ELF-1 (cell line): ENCODE measurements at regions not wholly inside any gene's neighbourhood (a gene's known extent, or its start where the extent isn't known, plus 50 kb on each side); places are given as distances from the start of the nearest gene placed in this dataset.

Experiments
- DNase-seq: peaks from one replicate; pipeline ENCODE4 v3.0.0-alpha.2; 2016; ENCODE audit warnings: low read depth, low spot score

DNA sequence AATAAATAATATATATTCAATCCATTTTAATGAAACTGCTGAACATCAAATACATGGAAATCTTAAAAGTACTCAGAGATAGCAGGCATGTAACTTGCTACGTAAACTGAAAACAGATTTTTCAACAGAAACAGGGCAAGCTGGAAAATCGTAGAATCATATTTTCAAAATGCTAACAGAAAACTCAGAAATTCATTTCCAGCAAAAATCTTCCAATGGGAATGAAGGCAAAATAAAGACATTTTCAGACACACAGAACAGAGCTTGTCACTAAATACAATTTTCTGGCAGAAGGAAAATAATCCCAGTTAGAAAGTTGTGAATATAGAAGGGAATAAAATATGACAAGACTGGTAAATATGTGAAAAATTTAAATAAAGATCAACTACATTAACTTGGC lies 419.9 kb upstream of the ZFP42 start:
- DNase-seq = no peak

DNA sequence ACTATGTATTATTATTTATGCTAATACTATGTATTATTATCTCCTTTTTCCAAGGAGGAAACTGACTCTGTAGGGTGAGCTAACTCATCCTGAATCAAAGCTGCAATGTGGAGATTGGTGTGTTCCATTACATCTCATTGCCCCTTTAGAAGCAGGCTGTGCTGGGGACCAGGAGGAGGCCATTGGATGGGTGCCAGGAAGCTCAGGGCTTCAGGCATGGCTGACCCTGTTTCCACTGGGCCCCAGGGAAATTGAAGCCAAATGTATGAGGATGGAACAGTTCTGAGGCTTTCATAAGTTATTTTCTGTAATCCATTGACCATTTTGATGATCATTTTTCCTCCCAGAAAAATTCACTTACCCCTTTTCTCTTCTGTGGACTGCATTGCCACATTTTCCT lies 418.8 kb upstream of the ZFP42 start:
- no peak for DNase-seq

DNA sequence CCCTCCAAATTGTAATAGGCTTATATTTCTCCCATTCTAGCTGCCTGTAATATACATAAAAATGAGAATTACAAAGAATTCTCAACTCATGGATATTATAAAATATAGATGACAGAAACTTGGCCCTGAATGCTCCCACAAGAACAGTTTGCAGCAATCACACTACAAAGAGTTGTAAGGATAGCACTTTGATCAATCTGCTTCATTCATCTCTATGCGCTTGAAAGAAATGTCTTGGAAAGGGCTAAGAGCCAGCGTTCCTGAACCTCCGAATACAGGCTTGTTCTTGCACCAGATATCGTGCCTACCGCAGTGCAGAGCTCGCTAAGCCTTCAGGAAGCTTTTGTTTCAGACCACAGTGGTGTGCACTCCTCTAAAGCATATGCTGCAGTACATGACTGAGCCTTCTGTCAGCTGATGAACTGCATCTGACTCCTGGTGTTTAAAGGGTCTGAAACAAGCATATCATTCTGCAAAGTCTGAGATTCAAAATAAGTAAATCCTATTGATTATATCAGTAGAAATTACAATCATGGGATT lies 417.6 kb upstream of the ZFP42 start:
- DNase-seq = no peak

DNA sequence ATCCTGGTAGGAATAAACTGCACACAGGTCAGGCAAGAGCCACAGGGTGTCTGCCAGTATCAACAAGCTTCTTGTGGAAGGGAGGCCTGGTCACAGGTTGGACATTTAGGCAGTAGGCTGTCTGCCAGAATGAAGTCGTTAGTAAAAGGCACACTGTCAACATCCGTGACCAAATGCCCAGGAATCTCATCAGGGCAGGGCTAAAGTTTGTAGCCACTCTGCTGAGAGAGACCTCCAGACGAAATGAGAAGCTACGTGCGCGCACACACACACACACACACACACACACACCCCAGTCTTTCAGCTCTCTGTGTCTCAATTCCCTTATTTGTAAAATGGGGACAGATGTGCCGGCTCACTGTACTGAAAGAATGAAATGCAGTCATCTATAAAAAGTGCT lies 408.7 kb upstream of the ZFP42 start:
- no peak for DNase-seq

DNA sequence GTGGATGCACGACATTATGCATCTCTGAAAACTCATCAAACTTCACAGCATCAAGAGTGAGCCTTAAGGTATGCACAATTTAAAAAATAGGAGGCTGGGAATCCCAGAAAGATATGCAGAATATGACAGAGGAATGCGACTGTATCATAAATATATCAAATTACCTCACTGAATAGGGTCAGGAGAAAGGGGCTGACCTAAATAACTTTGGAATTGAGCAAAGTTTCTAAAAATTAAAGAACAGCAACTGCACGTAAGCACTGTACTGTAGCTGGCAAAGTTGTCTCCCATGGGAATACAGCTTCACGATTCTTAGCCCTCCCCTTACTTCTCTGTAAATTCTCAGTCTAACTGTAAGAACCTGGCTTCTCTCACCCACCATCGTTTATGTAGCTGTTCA lies 397.4 kb upstream of the ZFP42 start:
- DNase-seq = no peak

- DNase-seq = no peak
Measured at GRCh38 chr4:187602339-187603092, 393.1 kb upstream of the ZFP42 start.

DNA sequence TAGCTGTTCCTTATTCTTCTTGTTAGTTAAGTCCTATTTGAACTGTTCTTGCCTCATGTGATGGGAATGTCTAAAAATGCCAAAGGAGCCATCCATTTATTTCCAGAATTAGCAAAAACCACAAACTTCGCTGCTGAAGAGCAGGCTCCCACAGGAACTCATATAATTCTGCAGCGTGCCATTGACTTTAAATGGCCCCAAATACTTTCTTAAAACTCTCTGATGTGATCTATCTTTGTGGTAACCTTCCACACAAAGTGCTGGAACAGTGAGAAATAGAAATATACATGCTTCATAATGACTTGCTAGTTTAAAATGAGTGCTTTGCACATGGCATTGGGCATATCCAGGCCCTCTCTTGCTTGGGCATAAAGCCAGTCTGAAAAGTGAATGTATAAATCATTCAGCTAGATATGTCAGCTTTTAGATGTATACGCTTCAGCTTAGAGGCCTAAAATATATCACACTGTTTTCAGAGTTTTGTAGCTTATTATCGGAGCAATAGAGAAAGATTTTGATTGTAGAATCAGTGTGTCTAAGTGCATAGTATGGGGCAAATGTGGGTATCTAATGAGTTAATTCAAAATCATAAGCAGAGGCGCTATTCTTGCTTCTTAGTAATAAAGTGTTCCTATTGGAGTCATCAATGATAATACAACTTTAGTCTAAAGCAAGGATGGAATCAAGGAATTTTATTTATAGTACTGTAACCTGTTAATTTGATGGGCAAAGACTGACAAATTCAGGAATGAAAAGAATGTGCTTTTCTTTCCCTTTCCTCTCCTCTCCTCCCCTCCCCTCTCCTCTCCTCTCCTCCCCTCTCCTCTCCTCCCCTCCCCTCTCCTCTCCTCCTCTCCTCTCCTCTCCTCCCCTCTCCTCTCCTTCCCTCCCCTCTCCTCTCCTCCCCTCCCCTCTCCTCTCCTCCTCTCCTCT lies 392.2 kb upstream of the ZFP42 start:
- no peak for DNase-seq

DNA sequence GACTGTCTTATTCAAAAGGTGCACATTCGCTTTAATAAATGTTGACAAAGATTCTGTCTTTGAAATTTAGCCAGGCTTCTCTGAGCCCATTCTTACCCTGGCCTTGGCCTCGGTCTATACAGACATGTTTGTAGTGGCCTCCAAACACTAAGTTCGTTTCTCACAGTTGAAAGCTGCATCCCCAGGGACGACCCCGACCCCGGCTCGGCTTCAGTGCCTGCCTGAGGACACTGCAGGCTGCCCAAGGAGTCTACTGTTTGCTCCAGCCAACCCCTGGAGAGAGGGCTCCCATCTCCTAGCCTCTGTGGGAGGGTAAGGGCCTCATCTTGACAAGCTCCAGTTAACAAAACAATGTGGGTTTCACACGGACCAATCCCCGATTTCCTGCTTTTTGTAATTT lies 390.6 kb upstream of the ZFP42 start:
- DNase-seq = no peak

- DNase-seq = peak; percentile 50
Measured at GRCh38 chr4:187606581-187606980, 389.0 kb upstream of the ZFP42 start.

DNA sequence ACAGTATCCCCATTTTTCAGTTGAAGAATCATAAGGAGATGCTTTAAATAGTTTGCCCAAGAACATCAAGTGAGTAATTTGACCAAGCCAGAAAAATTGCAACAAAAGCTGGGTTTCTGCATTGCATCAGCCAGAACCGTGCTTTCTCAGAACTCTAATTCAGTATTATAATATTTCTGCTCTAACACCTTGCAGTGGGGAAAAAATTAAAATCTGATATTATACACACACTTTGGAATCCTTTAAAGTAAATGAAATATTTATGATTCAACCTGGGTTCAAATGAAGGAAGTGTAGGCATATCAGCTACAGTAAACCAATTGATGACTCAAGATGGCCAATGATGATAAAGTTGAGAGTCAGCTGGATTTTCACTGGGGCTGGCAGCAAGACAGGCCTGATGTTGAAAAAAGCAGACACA lies 387.6 kb upstream of the ZFP42 start:
- no peak for DNase-seq

- no peak for DNase-seq
Measured at GRCh38 chr4:187612301-187612700, 383.3 kb upstream of the ZFP42 start.

DNA sequence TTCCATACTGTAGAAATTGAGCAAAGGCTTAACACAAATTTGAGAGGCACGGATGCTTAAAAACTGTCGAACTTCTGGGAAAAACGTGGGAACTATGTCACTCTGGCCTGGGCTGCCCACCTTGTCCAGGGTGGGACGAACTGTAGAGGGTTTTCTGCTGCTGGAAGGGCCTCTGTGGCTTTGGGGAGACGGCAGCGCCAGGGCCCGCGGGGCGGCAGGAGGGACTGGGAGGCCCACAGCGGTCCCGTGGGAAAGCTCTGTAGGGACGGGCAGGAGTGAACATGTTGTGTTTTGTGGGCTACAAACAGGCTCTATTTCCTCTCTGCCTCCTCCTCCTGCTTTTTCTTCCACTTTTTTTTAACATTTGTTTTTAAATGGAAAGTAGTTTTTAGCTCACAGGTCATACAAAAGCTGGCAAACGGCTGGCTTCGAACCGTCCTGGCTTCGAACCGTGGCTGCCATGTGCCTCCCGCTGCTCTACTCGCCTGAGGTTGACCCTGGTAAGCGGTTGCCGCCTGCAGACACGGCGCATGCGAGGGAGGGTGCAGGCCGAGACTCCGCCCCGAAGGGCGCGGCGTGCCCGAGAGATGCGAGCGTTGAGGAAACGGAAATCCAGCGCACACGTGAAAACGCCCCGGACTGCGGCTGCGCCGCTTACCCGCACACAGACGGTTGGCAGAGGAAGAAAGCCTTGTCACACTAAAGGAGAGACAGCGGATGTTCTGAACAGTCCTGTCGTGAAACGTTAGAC lies 382.3 kb upstream of the ZFP42 start:
- DNase-seq = no peak

DNA sequence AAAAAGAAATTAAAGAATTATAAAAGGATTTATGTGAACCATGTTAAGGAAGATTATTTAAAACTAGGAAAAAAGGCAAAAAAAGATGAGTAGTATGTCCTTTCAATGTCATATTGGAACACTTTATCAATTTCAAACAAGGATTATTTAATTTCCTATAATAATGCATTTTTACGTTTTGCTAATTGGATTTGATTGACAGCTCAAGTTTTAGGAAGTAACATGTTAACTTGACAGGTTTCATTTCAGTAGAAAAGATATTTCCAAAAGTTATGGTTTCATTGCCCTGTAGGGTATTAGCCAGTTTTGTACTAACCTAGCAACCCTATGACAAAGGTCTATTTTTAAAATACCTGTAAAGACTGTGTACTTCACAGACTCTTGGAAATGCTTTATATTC lies 379.6 kb upstream of the ZFP42 start:
- no peak for DNase-seq

GRCh38 chr4:187617113-187617512 lies 378.5 kb upstream of the ZFP42 start:
- no peak for DNase-seq

- no peak for DNase-seq
Measured at GRCh38 chr4:187618701-187619281, 376.8 kb upstream of the ZFP42 start.

DNA sequence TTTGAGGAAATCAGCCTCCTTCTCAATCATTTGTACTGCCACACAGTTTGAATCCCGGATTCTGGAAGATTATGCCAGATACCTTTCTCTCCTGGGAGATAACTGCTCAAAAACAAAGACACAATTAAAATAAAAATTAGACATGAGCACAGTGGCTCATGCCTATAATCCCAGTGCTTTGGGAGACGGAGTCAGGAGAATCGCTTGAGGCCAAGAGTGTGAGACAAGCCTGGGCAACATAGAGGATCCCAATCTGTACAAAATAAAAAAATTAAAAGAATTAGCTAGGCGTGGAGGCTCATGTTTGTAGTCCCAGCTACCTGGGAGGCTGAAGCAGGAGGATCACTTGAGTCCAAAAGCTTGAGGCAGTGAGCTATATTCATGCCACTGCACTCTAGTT lies 376.3 kb upstream of the ZFP42 start:
- no peak for DNase-seq

DNA sequence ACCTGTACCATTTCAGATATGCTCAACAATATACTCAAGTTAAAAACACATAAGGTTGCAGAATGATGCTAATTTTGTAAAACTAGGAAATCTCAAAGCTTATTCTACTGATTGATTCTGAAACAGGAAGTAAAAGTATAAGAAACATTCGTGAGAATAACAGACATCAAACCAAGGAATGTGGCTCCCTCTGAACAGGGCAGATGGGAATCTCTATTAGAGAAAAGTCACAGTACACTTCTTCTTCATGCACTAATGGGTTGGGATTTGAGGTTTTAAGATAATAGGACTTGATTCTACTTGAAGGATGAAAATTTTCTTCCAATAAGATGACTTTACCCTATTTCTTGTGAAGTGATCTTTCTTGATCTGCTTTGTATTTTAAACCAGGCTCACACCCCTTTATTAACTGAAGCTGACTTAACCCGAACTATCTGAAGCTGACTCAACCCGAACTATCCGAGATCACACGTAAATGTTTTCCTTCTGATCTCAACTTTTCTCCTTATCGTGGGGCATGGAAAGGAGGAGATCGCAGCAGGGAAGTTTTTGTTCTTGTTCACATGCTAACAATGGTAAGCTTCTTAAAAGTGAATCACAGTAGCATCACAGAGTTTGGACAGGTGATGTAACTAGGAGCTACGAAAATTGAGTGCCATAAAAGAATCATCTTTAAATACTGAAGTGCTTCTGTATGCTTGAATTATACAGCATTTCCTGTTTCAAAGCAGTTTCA lies 363.1 kb upstream of the ZFP42 start:
- DNase-seq = peak; percentile 9

DNA sequence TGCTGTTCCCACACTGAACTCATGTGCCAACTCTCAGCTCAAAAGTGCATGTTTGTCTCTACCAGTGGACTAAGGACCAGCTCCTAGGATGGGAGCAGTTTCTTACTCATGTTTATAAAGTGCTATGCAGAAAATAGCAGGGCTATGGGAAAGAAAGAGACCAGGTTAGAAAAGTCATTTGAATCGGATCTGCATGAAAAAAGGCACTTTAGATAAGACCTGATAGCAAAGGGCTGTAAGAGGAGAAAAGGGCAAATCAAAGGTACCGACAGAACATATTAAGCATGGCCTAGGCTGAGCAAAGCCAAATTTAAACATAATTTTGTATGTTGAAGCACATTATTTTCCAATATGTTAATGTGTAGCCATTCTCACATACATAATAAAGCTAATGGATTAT lies 362.3 kb upstream of the ZFP42 start:
- DNase-seq = no peak

GRCh38 chr4:187656959-187657358 lies 338.6 kb upstream of the ZFP42 start:
- DNase-seq = no peak

DNA sequence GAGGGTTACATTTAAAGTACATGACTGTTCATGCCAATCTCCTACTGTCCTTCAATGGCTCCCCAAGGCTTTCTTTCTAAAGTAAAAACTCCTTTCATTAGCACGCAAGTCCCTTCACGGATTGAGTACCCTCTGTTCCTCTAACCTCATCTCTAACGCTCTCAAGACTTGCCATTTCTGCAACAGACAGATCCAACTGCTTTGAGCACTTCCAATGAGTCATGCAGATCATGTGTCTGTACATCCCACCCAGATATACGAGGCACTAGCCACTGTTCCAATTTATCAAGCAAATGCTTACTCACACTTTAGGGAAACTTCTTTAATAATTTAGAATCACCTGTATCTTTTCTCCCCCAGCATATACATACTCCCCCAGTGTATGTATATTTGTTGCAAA lies 332.5 kb upstream of the ZFP42 start:
- no peak for DNase-seq

- DNase-seq = no peak
Measured at GRCh38 chr4:187664011-187664410, 331.6 kb upstream of the ZFP42 start.
